ENCODE measurements at regions not wholly inside any gene's neighbourhood (a gene's known extent, or its start where the extent isn't known, plus 50 kb on each side); places are given as distances from the start of the nearest gene placed in this dataset.

DNA sequence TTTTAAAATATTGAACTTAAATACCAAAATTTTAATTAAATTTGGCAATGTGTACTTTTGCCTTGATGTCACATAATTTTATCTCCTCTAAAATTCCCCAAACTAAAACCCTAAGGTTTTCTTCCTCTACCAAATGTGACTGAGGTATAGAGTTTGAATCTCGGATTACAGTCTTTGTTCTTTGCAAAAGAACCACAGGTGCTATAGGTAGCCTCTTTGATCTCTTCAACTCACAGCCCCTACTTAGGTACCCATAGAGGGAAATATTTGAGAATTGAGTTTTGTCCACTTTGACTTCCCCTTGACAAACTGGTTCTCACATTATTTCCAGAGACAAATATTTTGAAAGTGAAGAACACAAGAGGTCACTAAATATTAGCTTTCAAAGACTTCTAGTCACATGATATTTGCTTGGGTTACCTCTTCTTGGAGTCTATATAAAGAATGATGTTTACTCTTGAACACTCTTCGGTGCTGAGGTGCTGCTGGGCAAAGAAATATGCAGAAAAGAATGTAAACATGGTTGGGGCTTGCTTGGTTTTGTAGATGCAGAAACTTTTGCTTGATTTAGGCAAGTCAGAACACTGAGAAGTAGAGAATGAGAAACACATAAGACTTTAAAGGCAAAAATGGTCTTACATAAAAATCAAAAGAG, 120.8 kb upstream of the MCTP2 start:
- TF ChIP-seq POLR2A (IDR thresholded peaks at IDR 0.05): no peak
- TF ChIP-seq, protein P1, sequence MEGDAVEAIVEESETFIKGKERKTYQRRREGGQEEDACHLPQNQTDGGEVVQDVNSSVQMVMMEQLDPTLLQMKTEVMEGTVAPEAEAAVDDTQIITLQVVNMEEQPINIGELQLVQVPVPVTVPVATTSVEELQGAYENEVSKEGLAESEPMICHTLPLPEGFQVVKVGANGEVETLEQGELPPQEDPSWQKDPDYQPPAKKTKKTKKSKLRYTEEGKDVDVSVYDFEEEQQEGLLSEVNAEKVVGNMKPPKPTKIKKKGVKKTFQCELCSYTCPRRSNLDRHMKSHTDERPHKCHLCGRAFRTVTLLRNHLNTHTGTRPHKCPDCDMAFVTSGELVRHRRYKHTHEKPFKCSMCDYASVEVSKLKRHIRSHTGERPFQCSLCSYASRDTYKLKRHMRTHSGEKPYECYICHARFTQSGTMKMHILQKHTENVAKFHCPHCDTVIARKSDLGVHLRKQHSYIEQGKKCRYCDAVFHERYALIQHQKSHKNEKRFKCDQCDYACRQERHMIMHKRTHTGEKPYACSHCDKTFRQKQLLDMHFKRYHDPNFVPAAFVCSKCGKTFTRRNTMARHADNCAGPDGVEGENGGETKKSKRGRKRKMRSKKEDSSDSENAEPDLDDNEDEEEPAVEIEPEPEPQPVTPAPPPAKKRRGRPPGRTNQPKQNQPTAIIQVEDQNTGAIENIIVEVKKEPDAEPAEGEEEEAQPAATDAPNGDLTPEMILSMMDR (IDR thresholded peaks at IDR 0.05): no peak

Measured in uterus (tissue), 2 donors.